Duodenal mucosa (tissue), 2 donors: ENCODE measurements at regions not wholly inside any gene's neighbourhood (a gene's known extent, or its start where the extent isn't known, plus 50 kb on each side); places are given as distances from the start of the nearest gene placed in this dataset.

Experiments used
- H3K27ac ChIP-seq: one replicate; pipeline ENCODE4 v1.7.0; 2013; ENCODE audit warnings: low read depth, low read length
- H3K27me3 ChIP-seq, 2 donors: one replicate each; pipeline ENCODE4 v1.7.0; 2013; ENCODE audit warnings: low read length in 2 of 2, control low read depth in 1 of 2; ENCODE audit not compliant: insufficient read depth in 2 of 2, control insufficient read depth in 1 of 2
- H3K36me3 ChIP-seq, 2 donors: one replicate each; pipeline ENCODE4 v1.7.0; 2013; ENCODE audit warnings: low read length in 2 of 2, control low read depth in 1 of 2; ENCODE audit not compliant: insufficient read depth in 2 of 2, control insufficient read depth in 1 of 2
- H3K4me1 ChIP-seq, 2 donors: one replicate each; pipeline ENCODE4 v1.7.0; 2013; ENCODE audit warnings: low read length in 2 of 2, control low read depth in 1 of 2; ENCODE audit not compliant: insufficient read depth in 2 of 2, control insufficient read depth in 1 of 2
- H3K4me3 ChIP-seq, 2 donors: one replicate each; pipeline ENCODE4 v1.7.0; 2013; ENCODE audit warnings: low read length in 2 of 2, low read depth in 1 of 2
- H3K9ac ChIP-seq, 2 donors: one replicate each; pipeline ENCODE4 v1.7.0; 2013; ENCODE audit warnings: low read length in 2 of 2, low read depth in 1 of 2
- H3K9me3 ChIP-seq, 2 donors: one replicate each; pipeline ENCODE4 v1.7.0; 2013; ENCODE audit warnings: low read length in 2 of 2, control low read depth in 1 of 2; ENCODE audit not compliant: control insufficient read depth in 1 of 2

GRCh38 chr3:115520651-115521245 is 102.6 kb upstream of the GAP43 start:
- Histone ChIP-seq H3K4me3 (no peak overlapping the region), H3K27me3 (no peaks in the 10 kb centered on the region), H3K9me3 (no peaks in the 10 kb centered on the region), H3K36me3 (no peaks in the 10 kb centered on the region), H3K4me1 (no peaks in the 10 kb centered on the region), H3K27ac (no peak overlapping the region), H3K9ac (no peak overlapping the region)

DNA sequence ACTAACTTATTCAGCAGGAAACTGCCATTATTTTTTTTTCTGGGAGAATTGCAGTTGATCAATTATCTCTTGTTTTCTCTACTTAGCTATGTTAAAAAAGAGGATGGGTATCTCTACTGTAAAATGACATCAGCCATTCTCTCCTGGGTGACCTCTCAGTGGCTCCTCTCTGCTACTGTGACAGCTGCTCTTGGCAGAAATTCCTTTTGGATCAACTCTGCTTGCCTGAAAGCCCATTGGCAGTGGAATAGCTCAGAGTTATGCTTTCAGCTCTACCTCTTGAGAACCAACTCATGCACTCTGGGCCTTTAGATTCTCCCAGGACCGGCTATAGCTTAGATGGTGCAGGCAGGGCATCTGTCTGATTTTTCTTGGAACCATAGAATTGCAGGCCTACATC is 99.9 kb upstream of the GAP43 start:
- no peaks in the 10 kb centered on the region for H3K4me1 ChIP-seq
- no peak overlapping the region for H3K9ac ChIP-seq
- no peak overlapping the region for H3K4me3 ChIP-seq
- H3K9me3 ChIP-seq, result no peaks in the 10 kb centered on the region
- H3K36me3 ChIP-seq, result no peaks in the 10 kb centered on the region
- no peaks in the 10 kb centered on the region for H3K27me3 ChIP-seq
- H3K27ac ChIP-seq, result no peak overlapping the region

DNA sequence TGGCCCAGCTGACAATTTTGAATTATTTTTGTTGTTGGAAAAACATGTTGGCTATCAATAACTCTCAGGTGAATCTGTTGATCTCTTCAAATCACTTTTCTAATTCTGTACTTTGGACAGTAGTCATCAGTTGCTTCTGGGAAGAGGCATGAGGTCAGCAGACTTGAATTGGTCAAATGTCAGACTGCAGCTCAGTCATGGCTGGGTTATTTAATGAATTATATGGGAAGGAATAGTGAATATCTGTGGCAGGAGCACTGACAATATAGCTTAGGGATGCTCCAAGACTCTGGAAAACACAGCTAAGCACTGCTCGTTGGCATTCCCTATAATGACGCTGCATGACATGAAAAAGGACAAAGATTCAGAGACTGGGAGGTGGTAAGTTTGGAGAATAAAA is 98.8 kb upstream of the GAP43 start:
- no peak overlapping the region for H3K27ac ChIP-seq
- H3K27me3 ChIP-seq, result no peaks in the 10 kb centered on the region

GRCh38 chr3:115525731-115526130 is 97.6 kb upstream of the GAP43 start:
- H3K36me3 ChIP-seq, result no peaks in the 10 kb centered on the region
- no peak overlapping the region for H3K4me3 ChIP-seq
- no peaks in the 10 kb centered on the region for H3K9me3 ChIP-seq
- H3K4me1 ChIP-seq, result no peaks in the 10 kb centered on the region
- H3K27ac ChIP-seq, result no peak overlapping the region
- no peak overlapping the region for H3K9ac ChIP-seq
- no peaks in the 10 kb centered on the region for H3K27me3 ChIP-seq

More for the DNA sequence above, 98.8 kb upstream of the GAP43 start:
- Histone ChIP-seq H3K9ac (no peak overlapping the region), H3K9me3 (no peaks in the 10 kb centered on the region), H3K36me3 (no peaks in the 10 kb centered on the region), H3K4me3 (no peak overlapping the region), H3K4me1 (no peaks in the 10 kb centered on the region)

DNA sequence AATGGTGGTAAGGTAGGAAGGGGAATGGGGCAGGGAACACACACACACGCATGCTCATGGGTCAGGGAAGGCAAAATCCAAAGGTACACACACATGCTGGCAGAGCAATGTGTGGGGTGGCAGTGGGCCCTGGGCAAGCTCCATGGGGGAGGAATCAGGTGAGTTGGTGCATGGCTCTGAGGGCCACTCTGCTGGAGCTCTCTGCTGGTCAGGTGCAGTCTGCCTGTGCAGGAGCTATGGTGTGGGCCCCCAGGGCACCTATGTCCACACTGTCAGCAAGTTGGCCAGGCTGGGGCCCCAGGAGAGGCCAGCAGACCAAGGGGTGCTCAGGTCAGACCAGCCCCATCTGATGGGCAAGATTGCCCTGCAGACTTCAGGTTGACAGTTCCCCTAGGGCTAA is 90.1 kb upstream of the GAP43 start:
- Histone ChIP-seq H3K27ac (no peak overlapping the region), H3K9me3 (no peaks in the 10 kb centered on the region), H3K27me3 (no peaks in the 10 kb centered on the region), H3K4me1 (no peaks in the 10 kb centered on the region), H3K4me3 (no peak overlapping the region), H3K9ac (no peak overlapping the region), H3K36me3 (no peaks in the 10 kb centered on the region)

DNA sequence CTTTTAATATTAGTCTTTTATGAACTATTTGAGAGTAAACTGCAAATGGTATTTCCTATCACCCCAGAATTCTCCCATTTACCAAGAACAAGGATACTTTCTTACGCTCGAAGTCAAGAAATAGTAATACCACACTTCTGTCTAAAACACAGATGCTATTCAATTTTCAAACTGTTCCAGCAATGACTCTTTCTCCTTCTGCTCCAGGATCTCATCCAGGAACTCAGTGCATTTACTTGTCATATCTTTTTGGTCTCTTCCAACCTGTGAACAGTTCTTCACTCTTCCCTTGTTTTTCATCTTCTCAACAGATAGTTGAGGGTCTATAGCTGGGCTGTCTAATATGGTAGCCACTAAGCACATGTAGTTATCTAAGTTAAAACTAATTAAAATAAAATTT is 87.1 kb upstream of the GAP43 start:
- no peak overlapping the region for H3K27ac ChIP-seq
- no peak overlapping the region for H3K4me3 ChIP-seq
- no peaks in the 10 kb centered on the region for H3K4me1 ChIP-seq
- H3K9ac ChIP-seq, result no peak overlapping the region
- no peaks in the 10 kb centered on the region for H3K27me3 ChIP-seq
- H3K36me3 ChIP-seq, result no peaks in the 10 kb centered on the region
- H3K9me3 ChIP-seq, result no peaks in the 10 kb centered on the region

GRCh38 chr3:115537669-115538068 is 85.6 kb upstream of the GAP43 start:
- Histone ChIP-seq H3K4me3 (no peak overlapping the region), H3K27me3 (no peaks in the 10 kb centered on the region), H3K36me3 (no peaks in the 10 kb centered on the region), H3K9ac (no peak overlapping the region), H3K27ac (no peak overlapping the region), H3K9me3 (no peaks in the 10 kb centered on the region), H3K4me1 (no peaks in the 10 kb centered on the region)

DNA sequence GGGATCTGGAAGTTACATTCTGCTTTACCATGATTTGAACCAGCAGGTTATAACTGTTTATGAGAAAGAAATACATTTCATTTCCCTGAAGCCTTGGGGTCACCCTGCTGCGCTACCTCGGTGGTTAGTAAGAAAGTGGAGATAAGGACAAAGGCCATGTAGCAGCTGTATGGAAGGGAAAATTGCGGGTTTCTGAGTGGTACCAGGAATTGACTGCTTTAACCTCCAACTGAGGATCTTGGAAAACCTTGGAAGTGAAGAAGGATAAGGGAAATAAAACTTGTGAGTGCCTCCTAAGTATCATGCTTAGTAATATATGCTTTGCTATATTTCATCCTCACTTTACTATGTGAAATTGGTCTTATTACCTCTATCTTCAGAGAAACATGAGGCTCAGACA is 76.1 kb upstream of the GAP43 start:
- Histone ChIP-seq H3K27ac (no peak overlapping the region), H3K36me3 (no peaks in the 10 kb centered on the region), H3K9ac (no peak overlapping the region), H3K9me3 (no peaks in the 10 kb centered on the region), H3K4me1 (no peaks in the 10 kb centered on the region), H3K27me3 (no peaks in the 10 kb centered on the region), H3K4me3 (no peak overlapping the region)

DNA sequence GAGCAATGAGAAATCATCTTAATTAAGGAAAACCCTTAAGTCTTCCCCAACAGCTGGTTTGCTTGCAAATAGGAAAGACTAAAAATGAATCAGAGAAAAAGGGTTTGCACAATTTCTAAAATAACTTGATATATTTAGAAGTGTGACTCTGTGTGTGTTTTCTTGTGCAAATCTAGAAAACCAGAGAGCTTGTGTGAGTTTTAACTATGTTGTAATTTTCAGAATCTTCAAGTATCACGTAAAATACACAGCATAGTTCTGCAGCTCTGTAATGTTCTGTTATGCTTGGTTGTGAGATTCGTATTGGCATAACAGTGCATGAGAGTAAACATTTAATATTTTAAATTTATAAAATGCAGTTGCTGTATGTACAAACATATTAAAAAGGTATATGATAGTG is 74.7 kb upstream of the GAP43 start:
- H3K27ac ChIP-seq, result no peak overlapping the region
- no peaks in the 10 kb centered on the region for H3K9me3 ChIP-seq

DNA sequence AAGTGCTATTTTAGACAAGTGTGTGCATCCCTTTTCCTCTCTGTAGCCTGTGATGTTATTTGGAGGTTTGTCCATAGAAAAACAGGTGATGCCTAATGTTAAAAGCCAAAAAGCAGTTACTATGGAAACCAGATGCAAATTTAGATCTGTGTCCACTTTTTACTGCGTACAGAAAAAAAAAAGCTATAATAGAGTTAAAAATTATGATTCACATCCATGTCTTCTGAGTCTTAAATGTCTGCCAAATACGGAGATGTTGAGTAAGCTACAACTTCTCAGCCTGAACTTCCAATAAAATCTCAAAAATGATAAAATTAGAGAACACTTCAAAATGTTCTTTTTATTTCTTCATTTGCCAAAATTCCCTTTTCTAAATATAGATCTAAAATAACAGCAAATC is 74.2 kb upstream of the GAP43 start:
- Histone ChIP-seq H3K27ac (no peak overlapping the region), H3K9ac (no peak overlapping the region), H3K36me3 (no peaks in the 10 kb centered on the region), H3K4me3 (no peak overlapping the region), H3K27me3 (no peaks in the 10 kb centered on the region), H3K4me1 (no peaks in the 10 kb centered on the region), H3K9me3 (no peaks in the 10 kb centered on the region)

More for the DNA sequence above, 74.7 kb upstream of the GAP43 start:
- Histone ChIP-seq H3K4me3 (no peak overlapping the region), H3K9ac (no peak overlapping the region), H3K27me3 (no peaks in the 10 kb centered on the region), H3K4me1 (no peaks in the 10 kb centered on the region), H3K36me3 (no peaks in the 10 kb centered on the region)

DNA sequence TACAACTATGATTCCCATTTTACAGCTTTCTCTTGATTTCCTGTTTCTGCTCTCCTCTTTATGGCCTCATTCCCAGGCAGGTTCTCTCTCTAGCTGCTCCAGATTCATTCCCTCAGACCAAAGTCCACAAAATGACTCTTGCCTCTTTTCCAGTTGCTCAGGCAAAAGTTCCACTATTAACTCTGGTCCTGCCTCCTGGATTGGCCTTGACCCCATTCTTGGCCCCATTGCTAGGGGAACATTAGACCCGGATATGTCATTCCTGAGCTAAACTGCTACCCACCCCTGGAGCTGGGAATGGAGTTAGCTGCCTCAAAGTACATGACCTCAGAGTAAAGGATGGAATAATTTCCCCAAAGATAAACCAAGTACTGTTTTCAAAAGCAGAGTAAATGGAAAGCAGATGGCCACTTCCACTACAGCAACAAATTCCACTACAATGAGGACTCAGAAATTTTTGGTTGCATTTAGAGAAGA is 73.0 kb upstream of the GAP43 start:
- Histone ChIP-seq H3K27ac (no peak overlapping the region), H3K27me3 (no peaks in the 10 kb centered on the region), H3K4me1 (no peaks in the 10 kb centered on the region), H3K9ac (no peak overlapping the region), H3K4me3 (no peak overlapping the region), H3K9me3 (no peaks in the 10 kb centered on the region), H3K36me3 (no peaks in the 10 kb centered on the region)
